NCI-H128 (cell line): ENCODE measurements at regions not wholly inside any gene's neighbourhood (a gene's known extent, or its start where the extent isn't known, plus 50 kb on each side); places are given as distances from the start of the nearest gene placed in this dataset.
"Not testable (repeated sequence)": the region's sequence is repeated elsewhere in the genome, so short reads cannot be mapped to it uniquely, and the experiment has no call there.

Experiments used
- DNase-seq: peaks from one replicate; lab custom pipeline; 2025; ENCODE audit not compliant: unreplicated experiment; lab: John Stamatoyannopoulos, UW

- DNase-seq, result no peak
Observed at GRCh38 chr14:59137256-59137655, 51.2 kb upstream of the DAAM1 start.

- not testable (repeated sequence) for DNase-seq
Observed at GRCh38 chr14:59138576-59138975, 49.9 kb upstream of the DAAM1 start.
